OCI-LY7 (cell line): ENCODE measurements at regions not wholly inside any gene's neighbourhood (a gene's known extent, or its start where the extent isn't known, plus 50 kb on each side); places are given as distances from the start of the nearest gene placed in this dataset.

ENCODE experiments used
- CTCF ChIP-seq: fragments of 200-600 bp; sonication (generic); conservative IDR thresholded peaks from 2 replicates; pipeline ENCODE4 v1.5.1; 2014; ENCODE audit warnings: mild to moderate bottlenecking, antibody characterized with exemption, low read length, moderate library complexity, mixed read lengths
- EZH2phosphoT487 ChIP-seq: fragments of 200-600 bp; sonication (generic); IDR thresholded peaks from 2 replicates; pipeline ENCODE4 v1.6.1; 2018; ENCODE audit warnings: low read depth, borderline replicate concordance, mild to moderate bottlenecking, mixed run types, antibody characterized with exemption, low read length, moderate library complexity, mixed read lengths

GRCh38 chr10:33720161-33720560 lies 385.7 kb upstream of the NRP1 start:
- TF ChIP-seq CTCF (no peak), EZH2phosphoT487 (no peak)
